SK-N-SH (cell line): ENCODE measurements at regions not wholly inside any gene's neighbourhood (a gene's known extent, or its start where the extent isn't known, plus 50 kb on each side); places are given as distances from the start of the nearest gene placed in this dataset.

Experiments
- CTCF ChIA-PET: fragments of 300-600, 350-600 bp; formaldehyde crosslinking; extraction: SDS; loops from one replicate; lab custom pipeline; 2021; lab: Yijun Ruan, JAX
- POLR2A ChIA-PET: fragments of 350-600 bp; sonication (Branson Sonifier 250); formaldehyde crosslinking; extraction: SDS; loops from one replicate; lab custom pipeline; 2020; ENCODE audit warnings: antibody characterized with exemption, inconsistent platforms; lab: Yijun Ruan, JAX
- DNase-seq: peaks from one replicate; pipeline ENCODE4 v3.0.0; 2012
- H2AFZ ChIP-seq: fragments of 200-600 bp; sonication (generic); 2 replicates; pipeline ENCODE4 v1.8.1; 2016; ENCODE audit warnings: antibody characterized with exemption, mild to moderate bottlenecking, low read depth
- H3F3A ChIP-seq: fragments of 200-600 bp; sonication (generic); replicated peaks from 2 replicates; pipeline ENCODE3; 2016; ENCODE audit warnings: antibody characterized with exemption, mild to moderate bottlenecking; ENCODE audit not compliant: insufficient read depth
- H3K27ac ChIP-seq, 2 experiments: fragments of 200-500 bp in 1 of 2; fragments of 200-600 bp in 1 of 2; sonication (Bioruptor generic) in 1 of 2; sonication (generic), shearing (Covaris generic) in 1 of 2; 2 replicates each; pipeline versions ENCODE4 v1.5.1 to v1.6.1; 2014 to 2016; ENCODE audit warnings: low read depth in 2 of 2, inconsistent platforms in 1 of 2, low read length in 1 of 2, mild to moderate bottlenecking in 1 of 2, mixed read lengths in 1 of 2
- H3K27me3 ChIP-seq: fragments of 200-600 bp; sonication (generic), shearing (Covaris generic); 2 replicates; pipeline ENCODE4 v1.6.1; 2016; ENCODE audit warnings: mixed run types; ENCODE audit not compliant: insufficient read depth
- H3K36me3 ChIP-seq, 2 experiments: fragments of 200-500 bp in 1 of 2; fragments of 200-600 bp in 1 of 2; sonication (Bioruptor generic) in 1 of 2; sonication (generic) in 1 of 2; replicated peaks in 1 of 2; 2 replicates each; pipeline versions ENCODE3 to v1.5.1; 2014 to 2016; ENCODE audit warnings: low read length in 1 of 2, mild to moderate bottlenecking in 1 of 2; ENCODE audit not compliant: insufficient read depth in 2 of 2, control insufficient read depth in 1 of 2
- H3K4me1 ChIP-seq, 2 experiments: fragments of 200-500 bp in 1 of 2; fragments of 200-600 bp in 1 of 2; sonication (Bioruptor generic) in 1 of 2; sonication (generic), shearing (Covaris generic) in 1 of 2; 2 replicates each; pipeline versions ENCODE4 v1.5.1 to v1.6.1; 2014 to 2016; ENCODE audit warnings: low read depth in 1 of 2, low read length in 1 of 2, mixed run types in 1 of 2; ENCODE audit not compliant: insufficient read depth in 2 of 2, control insufficient read depth in 1 of 2
- H3K4me2 ChIP-seq: fragments of 200-600 bp; sonication (generic), shearing (Covaris generic); 2 replicates; pipeline ENCODE4 v1.6.1; 2017; ENCODE audit warnings: mixed run types
- H3K4me3 ChIP-seq, 2 experiments: fragments of 200-500 bp in 1 of 2; fragments of 200-600 bp in 1 of 2; sonication (Bioruptor generic) in 1 of 2; sonication (generic), shearing (Covaris generic) in 1 of 2; 2 replicates each; pipeline versions ENCODE4 v1.5.1 to v1.8.1; 2014 to 2016; ENCODE audit warnings: low read depth in 2 of 2, inconsistent platforms in 1 of 2, low read length in 1 of 2, mild to moderate bottlenecking in 1 of 2, mixed read lengths in 1 of 2, moderate library complexity in 1 of 2
- H3K79me2 ChIP-seq: fragments of 200-600 bp; sonication (generic); 2 replicates; pipeline ENCODE4 v1.8.1; 2017; ENCODE audit warnings: mild to moderate bottlenecking; ENCODE audit not compliant: insufficient read depth
- H3K9ac ChIP-seq: fragments of 200-600 bp; sonication (generic); 2 replicates; pipeline ENCODE4 v1.6.1; 2017; ENCODE audit warnings: mixed run types
- H3K9me2 ChIP-seq: fragments of 200-600 bp; sonication (generic); 2 replicates; pipeline ENCODE4 v1.6.1; 2017; ENCODE audit warnings: mixed run types
- H3K9me3 ChIP-seq: fragments of 200-600 bp; sonication (generic); 2 replicates; pipeline ENCODE4 v1.6.1; 2017; ENCODE audit warnings: mixed run types, mild to moderate bottlenecking, moderate library complexity
- H4K20me1 ChIP-seq: fragments of 200-600 bp; sonication (generic); 2 replicates; pipeline ENCODE4 v1.6.1; 2017; ENCODE audit warnings: mild to moderate bottlenecking, mixed run types; ENCODE audit not compliant: insufficient read depth
- EP300 ChIP-seq, 2 experiments: IDR thresholded peaks; 2 replicates each; pipeline versions ENCODE4 v1.4.0 to v1.6.1; 2012; ENCODE audit warnings: borderline replicate concordance in 1 of 2, low read depth in 1 of 2, low read length in 1 of 2
- FOSL2 ChIP-seq: IDR thresholded peaks from 2 replicates; pipeline ENCODE4 v1.4.0; 2012; ENCODE audit warnings: low read depth, mild to moderate bottlenecking, moderate library complexity, borderline replicate concordance
- FOXJ3 ChIP-seq: sonication (generic); formaldehyde crosslinking; IDR thresholded peaks from 2 replicates; pipeline ENCODE4 v1.5.1; 2020; ENCODE audit warnings: mild to moderate bottlenecking, missing genetic modification reagents
- GATA2 ChIP-seq: sonication (generic); formaldehyde crosslinking; IDR thresholded peaks from 2 replicates; pipeline ENCODE4 v1.5.0; 2020; ENCODE audit warnings: mild to moderate bottlenecking, missing genetic modification reagents
- IRF3 ChIP-seq: fragments of 150-350 bp; IDR thresholded peaks from 2 replicates; pipeline ENCODE4 v1.6.1; 2016; ENCODE audit warnings: mild to moderate bottlenecking, low read depth, low read length
- JUND ChIP-seq: IDR thresholded peaks from 2 replicates; pipeline ENCODE4 v1.4.0; 2012
- NRF1 ChIP-seq: IDR thresholded peaks from 2 replicates; pipeline ENCODE4 v1.6.1; 2012; ENCODE audit warnings: low read depth, mild to moderate bottlenecking, low read length
- RCOR1 ChIP-seq: fragments of 150-350 bp; IDR thresholded peaks from 2 replicates; pipeline ENCODE4 v1.6.1; 2017; ENCODE audit warnings: antibody characterized with exemption, low read length
- RFX5 ChIP-seq: IDR thresholded peaks from 2 replicates; pipeline ENCODE4 v1.6.1; 2012; ENCODE audit warnings: mild to moderate bottlenecking, improper control_type of control experiment, low read length
- RXRA ChIP-seq: IDR thresholded peaks from 2 replicates; pipeline ENCODE4 v1.4.0; 2012; ENCODE audit warnings: low read depth, mild to moderate bottlenecking, borderline replicate concordance
- SIN3A ChIP-seq: IDR thresholded peaks from 2 replicates; pipeline ENCODE4 v1.6.1; 2012; ENCODE audit warnings: low read depth, mild to moderate bottlenecking, low read length, moderate library complexity, borderline replicate concordance
- TAF1 ChIP-seq: IDR thresholded peaks from 2 replicates; pipeline ENCODE4 v1.6.1; 2012; ENCODE audit warnings: low read depth, mild to moderate bottlenecking, low read length, moderate library complexity, borderline replicate concordance
- TCF12 ChIP-seq: IDR thresholded peaks from 2 replicates; pipeline ENCODE4 v1.4.0; 2012
- TEAD4 ChIP-seq: IDR thresholded peaks from 2 replicates; pipeline ENCODE4 v1.4.0; 2012; ENCODE audit warnings: mild to moderate bottlenecking, borderline replicate concordance; ENCODE audit not compliant: insufficient read depth
- USF2 ChIP-seq: fragments of 150-350 bp; IDR thresholded peaks from 2 replicates; pipeline ENCODE4 v1.6.1; 2017; ENCODE audit warnings: antibody characterized with exemption, low read length, low read depth, borderline replicate concordance
- YY1 ChIP-seq: IDR thresholded peaks from 2 replicates; pipeline ENCODE4 v1.4.0; 2012; ENCODE audit warnings: low read depth, mild to moderate bottlenecking
- ZBTB33 ChIP-seq: IDR thresholded peaks from 2 replicates; pipeline ENCODE4 v1.4.0; 2012; ENCODE audit warnings: low read depth, borderline replicate concordance
- WGBS: methylation state at CpG from one replicate; pipeline ENCODE4 v1.1.6; 2017; ENCODE audit warnings: low lambda C conversion rate; 5-methylcytosine and 5-hydroxymethylcytosine counted together
- TF ChIP-seq, protein P1 (sequence below): IDR thresholded peaks from 2 replicates; pipeline ENCODE4 v1.4.0; 2012; ENCODE audit warnings: low read depth
- TF ChIP-seq, protein P2 (sequence below): IDR thresholded peaks from 2 replicates; pipeline ENCODE4 v1.6.1; 2012; ENCODE audit warnings: mild to moderate bottlenecking, low read depth, low read length, moderate library complexity
- TF ChIP-seq, protein P3 (sequence below): IDR thresholded peaks from 2 replicates; pipeline ENCODE4 v1.4.0; 2012; ENCODE audit warnings: low read depth, borderline replicate concordance

- peaks cover 0 to 7% of the 10 kb centered on the region in 2 experiments; a peak in 1 of 4 replicates for H3K4me1 ChIP-seq
- no peaks in the 10 kb centered on the region for H3K27me3 ChIP-seq
- no peak overlapping the region for H3K9ac ChIP-seq
- whole genome bisulfite sequencing: 75% methylated on average over 1 of the region's 1 CpG
- H3K36me3 ChIP-seq: no peaks in the 10 kb centered on the region
- TF ChIP-seq IRF3 (no peak), USF2 (no peak), FOXJ3 (CRISPR knock-in tag) (no peak), RFX5 (no peak), JUND (no peak), SIN3A (no peak), RCOR1 (no peak), TEAD4 (no peak), YY1 (no peak), FOSL2 (no peak), GATA2 (CRISPR knock-in tag) (no peak), ZBTB33 (no peak), TAF1 (no peak), TCF12 (no peak), EP300 (IDR thresholded peaks at IDR 0.05; ENCODE audit: borderline replicate concordance in 1 of 2, low read depth in 1 of 2, low read length in 1 of 2) (no peak), NRF1 (no peak), RXRA (no peak)
- TF ChIP-seq, protein P1, sequence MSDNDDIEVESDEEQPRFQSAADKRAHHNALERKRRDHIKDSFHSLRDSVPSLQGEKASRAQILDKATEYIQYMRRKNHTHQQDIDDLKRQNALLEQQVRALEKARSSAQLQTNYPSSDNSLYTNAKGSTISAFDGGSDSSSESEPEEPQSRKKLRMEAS: no peak
- TF ChIP-seq, protein P2, sequence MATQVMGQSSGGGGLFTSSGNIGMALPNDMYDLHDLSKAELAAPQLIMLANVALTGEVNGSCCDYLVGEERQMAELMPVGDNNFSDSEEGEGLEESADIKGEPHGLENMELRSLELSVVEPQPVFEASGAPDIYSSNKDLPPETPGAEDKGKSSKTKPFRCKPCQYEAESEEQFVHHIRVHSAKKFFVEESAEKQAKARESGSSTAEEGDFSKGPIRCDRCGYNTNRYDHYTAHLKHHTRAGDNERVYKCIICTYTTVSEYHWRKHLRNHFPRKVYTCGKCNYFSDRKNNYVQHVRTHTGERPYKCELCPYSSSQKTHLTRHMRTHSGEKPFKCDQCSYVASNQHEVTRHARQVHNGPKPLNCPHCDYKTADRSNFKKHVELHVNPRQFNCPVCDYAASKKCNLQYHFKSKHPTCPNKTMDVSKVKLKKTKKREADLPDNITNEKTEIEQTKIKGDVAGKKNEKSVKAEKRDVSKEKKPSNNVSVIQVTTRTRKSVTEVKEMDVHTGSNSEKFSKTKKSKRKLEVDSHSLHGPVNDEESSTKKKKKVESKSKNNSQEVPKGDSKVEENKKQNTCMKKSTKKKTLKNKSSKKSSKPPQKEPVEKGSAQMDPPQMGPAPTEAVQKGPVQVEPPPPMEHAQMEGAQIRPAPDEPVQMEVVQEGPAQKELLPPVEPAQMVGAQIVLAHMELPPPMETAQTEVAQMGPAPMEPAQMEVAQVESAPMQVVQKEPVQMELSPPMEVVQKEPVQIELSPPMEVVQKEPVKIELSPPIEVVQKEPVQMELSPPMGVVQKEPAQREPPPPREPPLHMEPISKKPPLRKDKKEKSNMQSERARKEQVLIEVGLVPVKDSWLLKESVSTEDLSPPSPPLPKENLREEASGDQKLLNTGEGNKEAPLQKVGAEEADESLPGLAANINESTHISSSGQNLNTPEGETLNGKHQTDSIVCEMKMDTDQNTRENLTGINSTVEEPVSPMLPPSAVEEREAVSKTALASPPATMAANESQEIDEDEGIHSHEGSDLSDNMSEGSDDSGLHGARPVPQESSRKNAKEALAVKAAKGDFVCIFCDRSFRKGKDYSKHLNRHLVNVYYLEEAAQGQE: no peak
- TF ChIP-seq, protein P3, sequence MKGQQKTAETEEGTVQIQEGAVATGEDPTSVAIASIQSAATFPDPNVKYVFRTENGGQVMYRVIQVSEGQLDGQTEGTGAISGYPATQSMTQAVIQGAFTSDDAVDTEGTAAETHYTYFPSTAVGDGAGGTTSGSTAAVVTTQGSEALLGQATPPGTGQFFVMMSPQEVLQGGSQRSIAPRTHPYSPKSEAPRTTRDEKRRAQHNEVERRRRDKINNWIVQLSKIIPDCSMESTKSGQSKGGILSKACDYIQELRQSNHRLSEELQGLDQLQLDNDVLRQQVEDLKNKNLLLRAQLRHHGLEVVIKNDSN: no peak
- peaks cover 3% of the 10 kb centered on the region for H3F3A ChIP-seq
- DNase-seq: no peak
- ChIA-PET CTCF (no interaction called here), POLR2A (no interaction called here)
- H4K20me1 ChIP-seq: no peaks in the 10 kb centered on the region
- H3K9me2 ChIP-seq: no peaks in the 10 kb centered on the region
- no peak overlapping the region for H3K4me2 ChIP-seq
- no peak overlapping the region for H3K4me3 ChIP-seq
- H3K79me2 ChIP-seq: no peaks in the 10 kb centered on the region
- no peaks in the 10 kb centered on the region for H3K9me3 ChIP-seq
- H2AFZ ChIP-seq: no peak overlapping the region
- no peak overlapping the region for H3K27ac ChIP-seq
These were observed 903.7 kb downstream of the TFAP2A start for GRCh38 chr6:9511157-9511556.
